KMS-11 (cell line): ENCODE measurements at regions not wholly inside any gene's neighbourhood (a gene's known extent, or its start where the extent isn't known, plus 50 kb on each side); places are given as distances from the start of the nearest gene placed in this dataset.

Source experiments
- H2AFZ ChIP-seq: fragments of 200-600 bp; sonication (generic); 2 replicates; pipeline ENCODE4 v1.6.1; 2016; ENCODE audit warnings: antibody characterized with exemption, mixed run types, low read depth
- H3K27ac ChIP-seq: fragments of 200-600 bp; sonication (generic); 2 replicates; pipeline ENCODE4 v1.6.1; 2016; ENCODE audit warnings: mild to moderate bottlenecking, mixed run types
- H3K27me3 ChIP-seq: fragments of 200-600 bp; sonication (generic); 2 replicates; pipeline ENCODE4 v1.6.1; 2017; ENCODE audit warnings: mild to moderate bottlenecking, low read depth, mixed run types, moderate library complexity; ENCODE audit not compliant: insufficient read depth
- H3K36me3 ChIP-seq: fragments of 200-600 bp; sonication (generic); 2 replicates; pipeline ENCODE4 v1.6.1; 2017; ENCODE audit warnings: mild to moderate bottlenecking, mixed run types; ENCODE audit not compliant: insufficient read depth
- H3K4me1 ChIP-seq: fragments of 200-600 bp; sonication (generic); 2 replicates; pipeline ENCODE4 v1.6.1; 2016; ENCODE audit warnings: mild to moderate bottlenecking, low read depth, mixed run types; ENCODE audit not compliant: poor library complexity, severe bottlenecking
- H3K4me2 ChIP-seq: fragments of 200-600 bp; sonication (generic); 2 replicates; pipeline ENCODE4 v1.7.0; 2016; ENCODE audit warnings: mild to moderate bottlenecking, mixed run types
- H3K4me3 ChIP-seq: fragments of 200-600 bp; sonication (generic); IDR thresholded peaks from 2 replicates; pipeline ENCODE4 v1.6.1; 2017; ENCODE audit warnings: low read depth, low read length, mixed read lengths; ENCODE audit not compliant: insufficient read depth
- H3K79me2 ChIP-seq: fragments of 200-600 bp; sonication (generic); 2 replicates; pipeline ENCODE4 v1.6.1; 2016; ENCODE audit warnings: low read depth, mixed run types; ENCODE audit not compliant: insufficient read depth
- H3K9ac ChIP-seq: fragments of 200-600 bp; sonication (generic); 2 replicates; pipeline ENCODE4 v1.6.1; 2016; ENCODE audit warnings: mild to moderate bottlenecking, mixed run types
- H4K20me1 ChIP-seq: fragments of 200-600 bp; sonication (generic); 2 replicates; pipeline ENCODE4 v1.6.1; 2016; ENCODE audit warnings: mild to moderate bottlenecking, mixed run types; ENCODE audit not compliant: insufficient read depth
- TF ChIP-seq, protein P1 (sequence below): fragments of 200-600 bp; sonication (generic); conservative IDR thresholded peaks from 2 replicates; pipeline ENCODE4 v1.6.1; 2017; ENCODE audit warnings: low read depth, mild to moderate bottlenecking, antibody characterized with exemption, low read length, moderate library complexity, mixed read lengths

DNA sequence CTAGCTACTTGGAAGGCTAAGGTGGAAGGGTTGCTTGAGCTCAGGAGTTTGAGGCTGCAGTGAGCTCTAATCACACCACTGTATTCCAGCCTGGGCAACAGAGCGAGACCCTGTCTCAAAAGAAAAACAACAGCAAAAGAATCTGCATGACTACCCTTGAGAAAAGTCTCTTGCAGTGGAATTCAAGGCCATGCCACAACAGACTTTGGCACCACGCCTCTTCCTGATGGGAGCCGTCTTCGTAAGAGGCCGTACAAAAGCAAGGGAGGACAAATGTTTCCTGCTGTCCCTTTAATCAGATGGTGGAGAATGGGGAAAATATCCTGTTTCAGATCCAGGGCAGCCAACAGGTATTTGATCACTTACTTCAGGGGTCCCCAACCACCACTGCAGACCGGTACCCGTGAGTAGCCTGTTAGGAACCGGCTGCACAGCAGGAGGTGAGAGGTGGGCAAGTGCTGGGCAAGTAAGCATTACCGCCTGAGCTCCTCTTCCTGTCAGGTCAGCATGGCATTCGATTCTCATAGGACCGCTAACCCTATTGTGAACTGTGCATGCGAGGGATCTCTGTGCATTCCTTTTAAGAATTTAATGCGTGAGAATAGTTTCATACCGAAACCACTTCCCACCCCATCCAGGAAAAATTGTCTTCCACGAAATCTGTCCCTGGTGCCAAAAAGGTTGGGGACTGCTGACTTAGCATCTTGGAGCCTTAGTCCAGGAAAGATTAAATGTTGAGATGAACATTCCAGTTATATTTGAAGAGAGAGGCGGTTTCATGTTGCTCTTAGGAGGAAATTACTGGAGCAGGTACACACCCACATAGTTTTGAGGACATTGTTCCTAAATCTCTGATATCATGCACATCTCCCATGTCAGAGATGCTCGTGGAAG, 94.4 kb upstream of the XPO1 start:
- Histone ChIP-seq H3K4me1 (no peaks in the 10 kb centered on the region), H2AFZ (no peak overlapping the region), H3K27me3 (no peaks in the 10 kb centered on the region), H3K27ac (no peak overlapping the region), H4K20me1 (no peaks in the 10 kb centered on the region), H3K79me2 (no peaks in the 10 kb centered on the region), H3K4me3 (no peak overlapping the region), H3K9ac (no peak overlapping the region), H3K4me2 (no peak overlapping the region), H3K36me3 (no peaks in the 10 kb centered on the region)
- TF ChIP-seq, protein P1, sequence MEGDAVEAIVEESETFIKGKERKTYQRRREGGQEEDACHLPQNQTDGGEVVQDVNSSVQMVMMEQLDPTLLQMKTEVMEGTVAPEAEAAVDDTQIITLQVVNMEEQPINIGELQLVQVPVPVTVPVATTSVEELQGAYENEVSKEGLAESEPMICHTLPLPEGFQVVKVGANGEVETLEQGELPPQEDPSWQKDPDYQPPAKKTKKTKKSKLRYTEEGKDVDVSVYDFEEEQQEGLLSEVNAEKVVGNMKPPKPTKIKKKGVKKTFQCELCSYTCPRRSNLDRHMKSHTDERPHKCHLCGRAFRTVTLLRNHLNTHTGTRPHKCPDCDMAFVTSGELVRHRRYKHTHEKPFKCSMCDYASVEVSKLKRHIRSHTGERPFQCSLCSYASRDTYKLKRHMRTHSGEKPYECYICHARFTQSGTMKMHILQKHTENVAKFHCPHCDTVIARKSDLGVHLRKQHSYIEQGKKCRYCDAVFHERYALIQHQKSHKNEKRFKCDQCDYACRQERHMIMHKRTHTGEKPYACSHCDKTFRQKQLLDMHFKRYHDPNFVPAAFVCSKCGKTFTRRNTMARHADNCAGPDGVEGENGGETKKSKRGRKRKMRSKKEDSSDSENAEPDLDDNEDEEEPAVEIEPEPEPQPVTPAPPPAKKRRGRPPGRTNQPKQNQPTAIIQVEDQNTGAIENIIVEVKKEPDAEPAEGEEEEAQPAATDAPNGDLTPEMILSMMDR, result no peak

DNA sequence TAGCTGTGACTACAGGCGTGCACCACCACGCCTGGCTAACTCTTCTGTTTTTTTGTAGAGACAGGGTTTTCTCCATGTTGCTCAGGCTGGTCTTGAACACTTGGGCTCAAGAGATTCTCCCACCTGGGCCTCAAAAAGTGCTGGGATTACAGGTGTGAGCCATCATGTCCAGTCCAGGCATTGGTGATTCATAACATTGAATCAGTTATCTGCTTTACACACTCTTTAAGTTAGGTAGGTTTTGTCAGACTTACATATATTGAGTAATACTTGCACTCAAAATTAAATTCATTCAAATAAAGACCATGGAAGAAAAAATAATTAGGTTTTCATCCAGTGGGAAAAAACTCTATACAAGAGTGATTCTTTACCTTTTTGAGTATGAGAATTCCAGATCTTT, 93.2 kb upstream of the XPO1 start:
- no peaks in the 10 kb centered on the region for H3K79me2 ChIP-seq
- TF ChIP-seq, protein P1, result no peak
- no peaks in the 10 kb centered on the region for H4K20me1 ChIP-seq
- no peak overlapping the region for H3K9ac ChIP-seq
- no peaks in the 10 kb centered on the region for H3K36me3 ChIP-seq
- no peaks in the 10 kb centered on the region for H3K4me1 ChIP-seq
- H2AFZ ChIP-seq, result no peak overlapping the region
- H3K4me2 ChIP-seq, result no peak overlapping the region
- H3K27me3 ChIP-seq, result no peaks in the 10 kb centered on the region
- no peak overlapping the region for H3K27ac ChIP-seq
- H3K4me3 ChIP-seq, result no peak overlapping the region

DNA sequence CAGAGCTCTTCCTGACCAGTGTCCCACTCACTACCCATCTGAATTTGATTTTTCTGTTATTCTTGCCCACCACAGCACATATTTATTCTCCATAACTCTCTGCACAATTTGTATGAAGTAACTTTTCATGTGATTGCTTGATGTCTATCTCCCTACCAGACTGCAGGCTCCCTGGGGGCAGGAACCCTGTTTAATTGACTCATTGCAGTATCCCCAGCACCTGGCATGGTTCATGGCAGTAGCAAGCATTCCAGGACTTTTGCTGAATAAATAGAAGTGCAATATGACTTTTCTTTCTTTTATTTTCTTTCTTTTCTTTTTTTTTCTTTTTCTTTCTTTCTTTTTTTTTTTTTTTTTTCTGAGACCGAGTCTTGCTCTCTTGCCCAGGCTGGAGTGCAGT, 88.7 kb upstream of the XPO1 start:
- no peaks in the 10 kb centered on the region for H3K79me2 ChIP-seq
- H3K4me1 ChIP-seq, result no peaks in the 10 kb centered on the region
- H3K4me3 ChIP-seq, result no peak overlapping the region
- no peak overlapping the region for H2AFZ ChIP-seq
- H3K9ac ChIP-seq, result no peak overlapping the region
- H3K27me3 ChIP-seq, result no peaks in the 10 kb centered on the region
- no peaks in the 10 kb centered on the region for H4K20me1 ChIP-seq
- no peaks in the 10 kb centered on the region for H3K36me3 ChIP-seq
- no peak overlapping the region for H3K4me2 ChIP-seq
- no peak overlapping the region for H3K27ac ChIP-seq
- TF ChIP-seq, protein P1, result no peak

DNA sequence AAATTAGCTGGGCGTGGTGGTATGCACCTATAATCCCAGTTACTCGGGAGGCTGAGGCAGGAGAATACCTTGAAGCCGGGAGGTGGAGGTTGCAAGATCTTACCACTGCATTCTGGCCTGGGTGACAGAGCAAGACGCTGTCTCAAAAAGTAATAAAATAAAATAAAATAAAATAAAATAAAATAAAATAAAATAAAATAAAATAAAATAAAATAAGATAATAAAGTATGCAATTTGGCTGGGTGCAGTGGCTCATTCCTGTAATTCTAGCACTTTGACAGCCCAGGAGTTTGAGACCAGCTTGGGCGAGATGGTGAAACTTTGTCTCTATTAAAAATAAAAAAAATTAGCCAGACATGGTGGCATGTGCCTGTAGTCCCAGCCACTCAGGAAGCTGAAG, 85.6 kb upstream of the XPO1 start:
- Histone ChIP-seq H3K4me3 (no peak overlapping the region), H3K4me2 (no peak overlapping the region), H3K27me3 (no peaks in the 10 kb centered on the region), H2AFZ (no peak overlapping the region), H3K79me2 (no peaks in the 10 kb centered on the region), H3K4me1 (no peaks in the 10 kb centered on the region), H3K27ac (no peak overlapping the region), H3K9ac (no peak overlapping the region), H4K20me1 (no peaks in the 10 kb centered on the region), H3K36me3 (no peaks in the 10 kb centered on the region)
- TF ChIP-seq, protein P1, result no peak
